ENCODE measurements at regions not wholly inside any gene's neighbourhood (a gene's known extent, or its start where the extent isn't known, plus 50 kb on each side); places are given as distances from the start of the nearest gene placed in this dataset.

- Mint-ChIP-seq H3K9me3 (no peaks in the 10 kb centered on the region), H3K4me1 (no peaks in the 10 kb centered on the region), H3K27me3 (ENCODE audit: low read depth) (no peaks in the 10 kb centered on the region), H3K4me3 (no peak overlapping the region), H3K36me3 (ENCODE audit: insufficient read depth in 1 of 3, low read depth in 3 of 3) (no peaks in the 10 kb centered on the region), H3K27ac (no peak overlapping the region)
- Histone ChIP-seq H3K23ac (ENCODE audit: insufficient read length, low read depth, low read length) (no peak overlapping the region), H3K79me1 (ENCODE audit: insufficient read depth, low read depth, low read length, poor library complexity, severe bottlenecking) (no peaks in the 10 kb centered on the region), H2AFZ (ENCODE audit: low read length) (no peak overlapping the region), H3K56ac (ENCODE audit: insufficient read length, low read depth, low read length) (no peak overlapping the region), H3K9ac (ENCODE audit: extremely low read depth, insufficient read length, low read length) (no peak overlapping the region), H3K27ac (ENCODE audit: insufficient read length, low read depth, low read length) (no peak overlapping the region), H2BK15ac (ENCODE audit: low read depth, low read length) (no peak overlapping the region), H3K14ac (ENCODE audit: insufficient read depth, low read length) (no peak overlapping the region), H2BK120ac (ENCODE audit: low read depth, low read length, poor library complexity, severe bottlenecking) (no peak overlapping the region), H3K23me2 (ENCODE audit: insufficient read length, low read depth, low read length, poor library complexity, severe bottlenecking) (no peaks in the 10 kb centered on the region), H3T11ph (ENCODE audit: low read length) (no peak overlapping the region), H4K20me1 (ENCODE audit: control insufficient read depth, insufficient read depth, insufficient read length) (no peaks in the 10 kb centered on the region), H4K5ac (ENCODE audit: insufficient read length, low read depth, low read length) (no peak overlapping the region), H4K8ac (replicated peaks; ENCODE audit: insufficient read length, low read depth, low read length) (no peak overlapping the region), H3K4ac (ENCODE audit: low read depth, low read length) (no peak overlapping the region), H3K4me1 (ENCODE audit: insufficient read depth, low read length) (no peaks in the 10 kb centered on the region), H4K91ac (ENCODE audit: insufficient read length, low read depth, low read length) (no peak overlapping the region), H3K9me3 (ENCODE audit: control insufficient read depth, low read depth, low read length) (no peaks in the 10 kb centered on the region), H2AK5ac (ENCODE audit: insufficient read length, low read length) (no peak overlapping the region), H3K27me3 (ENCODE audit: insufficient read depth, low read length) (no peaks in the 10 kb centered on the region), H3K4me2 (ENCODE audit: insufficient read depth, insufficient read length, low read length) (no peak overlapping the region), H2BK12ac (ENCODE audit: insufficient read length, low read depth, low read length) (no peak overlapping the region), H3K79me2 (ENCODE audit: insufficient read depth, low read length) (no peaks in the 10 kb centered on the region), H2BK5ac (ENCODE audit: insufficient read length, low read length) (no peak overlapping the region), H3K18ac (ENCODE audit: insufficient read length, low read depth, low read length) (no peak overlapping the region), H2BK20ac (ENCODE audit: low read depth, low read length, poor library complexity, severe bottlenecking) (no peak overlapping the region)
- WGBS (ENCODE audit: extremely low coverage, insufficient read length, low lambda C conversion rate): no CpG with 5 or more reads among the region's 2 CpGs
- DNase-seq: no peak
- TF ChIP-seq CTCF (conservative IDR thresholded peaks at IDR 0.05): no peak
These were observed 287.9 kb upstream of the FERMT1 start for GRCh38 chr20:6410721-6411120.

Data from H9 (cell line).